ENCODE measurements at regions not wholly inside any gene's neighbourhood (a gene's known extent, or its start where the extent isn't known, plus 50 kb on each side); places are given as distances from the start of the nearest gene placed in this dataset.
A peak's percentile ranks its signal among the peaks of the same experiment; 100 is the strongest.

DNA sequence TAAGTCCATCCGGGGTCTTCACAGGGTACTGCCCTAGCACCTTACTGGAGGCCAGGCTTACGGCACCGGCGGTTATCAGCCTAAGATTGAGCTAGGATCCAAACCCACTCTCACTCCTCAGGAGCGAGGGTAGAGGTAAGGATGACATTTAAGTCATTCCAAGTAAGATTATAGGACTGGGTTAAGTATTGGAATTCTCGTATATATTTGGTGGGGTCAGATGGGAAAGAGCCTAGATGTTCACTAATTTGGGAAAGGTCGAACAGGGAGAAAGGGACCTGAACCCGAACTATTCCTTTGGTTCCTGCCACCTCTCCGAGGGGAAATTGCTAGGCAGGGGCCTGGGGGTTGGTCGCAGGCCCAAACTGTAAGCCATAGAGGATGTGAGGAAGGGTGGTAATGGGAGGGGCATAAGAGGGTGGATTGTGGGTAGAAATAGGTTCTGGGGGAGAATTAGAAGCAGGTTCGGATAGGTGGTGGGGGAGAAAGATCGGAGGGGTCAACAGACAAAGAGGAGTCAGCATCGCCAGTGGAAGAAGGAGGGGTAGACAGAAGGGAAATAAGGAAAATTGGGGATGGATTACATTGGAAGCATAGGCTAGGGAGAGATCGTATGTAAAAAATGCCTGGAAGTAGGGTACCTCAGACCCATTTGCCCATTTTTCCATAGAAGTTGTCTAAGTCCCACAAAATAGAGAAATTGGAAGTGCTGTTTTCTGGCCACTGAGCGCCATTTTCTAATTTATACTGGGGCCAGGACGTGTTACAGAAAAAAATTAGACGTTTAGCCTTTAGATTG is 747.1 kb upstream of the ADGRB3 start (continued):
- TF ChIP-seq, protein P1, sequence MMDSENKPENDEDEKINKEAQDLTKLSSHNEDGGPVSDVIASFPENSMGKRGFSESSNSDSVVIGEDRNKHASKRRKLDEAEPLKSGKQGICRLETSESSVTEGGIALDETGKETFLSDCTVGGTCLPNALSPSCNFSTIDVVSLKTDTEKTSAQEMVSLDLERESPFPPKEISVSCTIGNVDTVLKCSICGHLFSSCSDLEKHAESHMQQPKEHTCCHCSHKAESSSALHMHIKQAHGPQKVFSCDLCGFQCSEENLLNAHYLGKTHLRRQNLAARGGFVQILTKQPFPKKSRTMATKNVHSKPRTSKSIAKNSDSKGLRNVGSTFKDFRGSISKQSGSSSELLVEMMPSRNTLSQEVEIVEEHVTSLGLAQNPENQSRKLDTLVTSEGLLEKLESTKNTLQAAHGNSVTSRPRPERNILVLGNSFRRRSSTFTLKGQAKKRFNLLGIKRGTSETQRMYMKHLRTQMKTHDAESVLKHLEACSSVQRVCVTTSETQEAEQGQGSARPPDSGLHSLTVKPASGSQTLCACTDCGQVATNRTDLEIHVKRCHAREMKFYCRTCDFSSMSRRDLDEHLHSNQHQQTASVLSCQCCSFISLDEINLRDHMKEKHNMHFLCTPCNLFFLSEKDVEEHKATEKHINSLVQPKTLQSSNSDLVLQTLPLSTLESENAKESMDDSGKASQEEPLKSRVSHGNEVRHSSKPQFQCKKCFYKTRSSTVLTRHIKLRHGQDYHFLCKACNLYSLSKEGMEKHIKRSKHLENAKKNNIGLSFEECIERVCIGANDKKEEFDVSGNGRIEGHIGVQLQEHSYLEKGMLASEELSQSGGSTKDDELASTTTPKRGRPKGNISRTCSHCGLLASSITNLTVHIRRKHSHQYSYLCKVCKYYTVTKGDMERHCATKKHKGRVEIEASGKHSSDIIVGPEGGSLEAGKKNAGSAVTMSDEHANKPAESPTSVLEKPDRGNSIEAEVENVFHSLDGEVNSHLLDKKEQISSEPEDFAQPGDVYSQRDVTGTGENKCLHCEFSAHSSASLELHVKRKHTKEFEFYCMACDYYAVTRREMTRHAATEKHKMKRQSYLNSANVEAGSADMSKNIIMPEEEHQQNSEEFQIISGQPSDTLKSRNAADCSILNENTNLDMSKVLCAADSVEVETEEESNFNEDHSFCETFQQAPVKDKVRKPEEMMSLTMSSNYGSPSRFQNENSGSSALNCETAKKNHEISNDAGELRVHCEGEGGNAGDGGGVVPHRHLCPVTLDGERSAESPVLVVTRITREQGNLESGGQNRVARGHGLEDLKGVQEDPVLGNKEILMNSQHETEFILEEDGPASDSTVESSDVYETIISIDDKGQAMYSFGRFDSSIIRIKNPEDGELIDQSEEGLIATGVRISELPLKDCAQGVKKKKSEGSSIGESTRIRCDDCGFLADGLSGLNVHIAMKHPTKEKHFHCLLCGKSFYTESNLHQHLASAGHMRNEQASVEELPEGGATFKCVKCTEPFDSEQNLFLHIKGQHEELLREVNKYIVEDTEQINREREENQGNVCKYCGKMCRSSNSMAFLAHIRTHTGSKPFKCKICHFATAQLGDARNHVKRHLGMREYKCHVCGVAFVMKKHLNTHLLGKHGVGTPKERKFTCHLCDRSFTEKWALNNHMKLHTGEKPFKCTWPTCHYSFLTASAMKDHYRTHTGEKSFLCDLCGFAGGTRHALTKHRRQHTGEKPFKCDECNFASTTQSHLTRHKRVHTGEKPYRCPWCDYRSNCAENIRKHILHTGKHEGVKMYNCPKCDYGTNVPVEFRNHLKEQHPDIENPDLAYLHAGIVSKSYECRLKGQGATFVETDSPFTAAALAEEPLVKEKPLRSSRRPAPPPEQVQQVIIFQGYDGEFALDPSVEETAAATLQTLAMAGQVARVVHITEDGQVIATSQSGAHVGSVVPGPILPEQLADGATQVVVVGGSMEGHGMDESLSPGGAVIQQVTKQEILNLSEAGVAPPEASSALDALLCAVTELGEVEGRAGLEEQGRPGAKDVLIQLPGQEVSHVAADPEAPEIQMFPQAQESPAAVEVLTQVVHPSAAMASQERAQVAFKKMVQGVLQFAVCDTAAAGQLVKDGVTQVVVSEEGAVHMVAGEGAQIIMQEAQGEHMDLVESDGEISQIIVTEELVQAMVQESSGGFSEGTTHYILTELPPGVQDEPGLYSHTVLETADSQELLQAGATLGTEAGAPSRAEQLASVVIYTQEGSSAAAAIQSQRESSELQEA (IDR thresholded peaks at IDR 0.05; ENCODE audit: low read depth) = peak; percentile 23; the same call in 1 of the 2 replicates
- TF ChIP-seq HSF4 (CRISPR knock-in tag; IDR thresholded peaks at IDR 0.05; ENCODE audit: borderline replicate concordance) (no peak), PPARD (CRISPR knock-in tag; IDR thresholded peaks at IDR 0.05) (no peak), ZNF518B (CRISPR knock-in tag; IDR thresholded peaks at IDR 0.05) (peak; percentile 66), ARHGAP35 (IDR thresholded peaks at IDR 0.05; ENCODE audit: partially characterized antibody) (peak; percentile 68), CBFA2T2 (conservative IDR thresholded peaks at IDR 0.05) (no peak), RHOXF2B (CRISPR knock-in tag; conservative IDR thresholded peaks at IDR 0.05) (no peak), FOXP1 (CRISPR knock-in tag; IDR thresholded peaks at IDR 0.05) (peak; percentile 63), PML (IDR thresholded peaks at IDR 0.05; ENCODE audit: low read length) (peak; percentile 50), IFI16 (CRISPR knock-in tag; IDR thresholded peaks at IDR 0.05) (no peak), MTA1 (IDR thresholded peaks at IDR 0.05; ENCODE audit: borderline replicate concordance) (peak; percentile 57; the same call in 1 of the 2 replicates), ZNF12 (CRISPR knock-in tag; IDR thresholded peaks at IDR 0.05) (no peak)
- TF ChIP-seq, protein P2, sequence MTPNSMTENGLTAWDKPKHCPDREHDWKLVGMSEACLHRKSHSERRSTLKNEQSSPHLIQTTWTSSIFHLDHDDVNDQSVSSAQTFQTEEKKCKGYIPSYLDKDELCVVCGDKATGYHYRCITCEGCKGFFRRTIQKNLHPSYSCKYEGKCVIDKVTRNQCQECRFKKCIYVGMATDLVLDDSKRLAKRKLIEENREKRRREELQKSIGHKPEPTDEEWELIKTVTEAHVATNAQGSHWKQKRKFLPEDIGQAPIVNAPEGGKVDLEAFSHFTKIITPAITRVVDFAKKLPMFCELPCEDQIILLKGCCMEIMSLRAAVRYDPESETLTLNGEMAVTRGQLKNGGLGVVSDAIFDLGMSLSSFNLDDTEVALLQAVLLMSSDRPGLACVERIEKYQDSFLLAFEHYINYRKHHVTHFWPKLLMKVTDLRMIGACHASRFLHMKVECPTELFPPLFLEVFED (CRISPR knock-in tag; conservative IDR thresholded peaks at IDR 0.05) = peak; percentile 99
- TF ChIP-seq, protein P3, sequence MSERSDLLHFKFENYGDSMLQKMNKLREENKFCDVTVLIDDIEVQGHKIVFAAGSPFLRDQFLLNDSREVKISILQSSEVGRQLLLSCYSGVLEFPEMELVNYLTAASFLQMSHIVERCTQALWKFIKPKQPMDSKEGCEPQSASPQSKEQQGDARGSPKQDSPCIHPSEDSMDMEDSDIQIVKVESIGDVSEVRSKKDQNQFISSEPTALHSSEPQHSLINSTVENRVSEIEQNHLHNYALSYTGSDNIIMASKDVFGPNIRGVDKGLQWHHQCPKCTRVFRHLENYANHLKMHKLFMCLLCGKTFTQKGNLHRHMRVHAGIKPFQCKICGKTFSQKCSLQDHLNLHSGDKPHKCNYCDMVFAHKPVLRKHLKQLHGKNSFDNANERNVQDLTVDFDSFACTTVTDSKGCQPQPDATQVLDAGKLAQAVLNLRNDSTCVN (CRISPR knock-in tag; IDR thresholded peaks at IDR 0.05) = peak; percentile 96

Measured in K562 (cell line).